H9 (cell line): ENCODE measurements at regions not wholly inside any gene's neighbourhood (a gene's known extent, or its start where the extent isn't known, plus 50 kb on each side); places are given as distances from the start of the nearest gene placed in this dataset.

ENCODE experiments used
- DNase-seq: peaks from one replicate; pipeline ENCODE4 v3.0.0-alpha.2; 2017
- H2AFZ ChIP-seq: one replicate; pipeline ENCODE4 v1.6.1; 2013; ENCODE audit warnings: mild to moderate bottlenecking, low read length, control low read depth, moderate library complexity
- H2AK5ac ChIP-seq: 2 replicates; pipeline ENCODE4 v1.6.1; 2013; ENCODE audit warnings: low read length, control low read depth, mixed read lengths; ENCODE audit not compliant: insufficient read length
- H2BK120ac ChIP-seq: one replicate; pipeline ENCODE4 v1.6.1; 2013; ENCODE audit warnings: low read depth, mild to moderate bottlenecking, low read length, control low read depth, inconsistent platforms; ENCODE audit not compliant: poor library complexity, severe bottlenecking
- H2BK12ac ChIP-seq: 2 replicates; pipeline ENCODE4 v1.6.1; 2013; ENCODE audit warnings: low read length, control low read depth, mixed read lengths, low read depth; ENCODE audit not compliant: insufficient read length
- H2BK15ac ChIP-seq: 2 replicates; pipeline ENCODE4 v1.6.1; 2013; ENCODE audit warnings: low read depth, low read length, control low read depth
- H2BK20ac ChIP-seq: one replicate; pipeline ENCODE4 v1.6.1; 2013; ENCODE audit warnings: low read depth, mild to moderate bottlenecking, low read length, control low read depth, inconsistent platforms; ENCODE audit not compliant: poor library complexity, severe bottlenecking
- H2BK5ac ChIP-seq: 2 replicates; pipeline ENCODE4 v1.6.1; 2013; ENCODE audit warnings: low read length, control low read depth, mixed read lengths; ENCODE audit not compliant: insufficient read length
- H3K14ac ChIP-seq: 2 replicates; pipeline ENCODE4 v1.6.1; 2013; ENCODE audit warnings: low read length, control low read depth; ENCODE audit not compliant: insufficient read depth
- H3K18ac ChIP-seq: 2 replicates; pipeline ENCODE4 v1.6.1; 2013; ENCODE audit warnings: low read depth, mild to moderate bottlenecking, mixed read lengths, low read length, control low read depth; ENCODE audit not compliant: insufficient read length
- H3K23ac ChIP-seq: 2 replicates; pipeline ENCODE4 v1.6.1; 2013; ENCODE audit warnings: low read length, control low read depth, mixed read lengths, low read depth; ENCODE audit not compliant: insufficient read length
- H3K23me2 ChIP-seq: 2 replicates; pipeline ENCODE4 v1.6.1; 2013; ENCODE audit warnings: low read depth, mild to moderate bottlenecking, mixed read lengths, low read length, control low read depth; ENCODE audit not compliant: insufficient read length, poor library complexity, severe bottlenecking
- H3K27ac ChIP-seq: 2 replicates; pipeline ENCODE4 v1.5.1; 2013; ENCODE audit warnings: low read length, control low read depth, mixed read lengths, low read depth; ENCODE audit not compliant: insufficient read length
- H3K27me3 ChIP-seq: 2 replicates; pipeline ENCODE4 v1.6.1; 2013; ENCODE audit warnings: low read length, control low read depth, inconsistent platforms; ENCODE audit not compliant: insufficient read depth
- H3K4ac ChIP-seq: 2 replicates; pipeline ENCODE4 v1.6.1; 2013; ENCODE audit warnings: low read depth, mild to moderate bottlenecking, control low read depth, inconsistent platforms, low read length, moderate library complexity
- H3K4me1 ChIP-seq: 2 replicates; pipeline ENCODE4 v1.6.1; 2013; ENCODE audit warnings: low read length, control low read depth, inconsistent platforms; ENCODE audit not compliant: insufficient read depth
- H3K4me2 ChIP-seq: 2 replicates; pipeline ENCODE4 v1.6.1; 2013; ENCODE audit warnings: low read length, control low read depth, mixed read lengths; ENCODE audit not compliant: insufficient read length, insufficient read depth
- H3K56ac ChIP-seq: 2 replicates; pipeline ENCODE4 v1.6.1; 2013; ENCODE audit warnings: low read depth, mild to moderate bottlenecking, mixed read lengths, low read length, control low read depth; ENCODE audit not compliant: insufficient read length
- H3K79me1 ChIP-seq: 2 replicates; pipeline ENCODE4 v1.6.1; 2013; ENCODE audit warnings: low read depth, mild to moderate bottlenecking, moderate library complexity, low read length, control low read depth, inconsistent platforms; ENCODE audit not compliant: insufficient read depth, poor library complexity, severe bottlenecking
- H3K79me2 ChIP-seq: 2 replicates; pipeline ENCODE4 v1.6.1; 2013; ENCODE audit warnings: low read length, control low read depth, inconsistent platforms; ENCODE audit not compliant: insufficient read depth
- H3K9ac ChIP-seq: 2 replicates; pipeline ENCODE4 v1.6.1; 2013; ENCODE audit warnings: low read length, control low read depth, mixed read lengths; ENCODE audit not compliant: insufficient read length; ENCODE audit errors: extremely low read depth
- H3K9me3 ChIP-seq: one replicate; pipeline ENCODE4 v1.6.1; 2013; ENCODE audit warnings: low read depth, low read length, inconsistent platforms; ENCODE audit not compliant: control insufficient read depth
- H3T11ph ChIP-seq: one replicate; pipeline ENCODE4 v1.6.1; 2013; ENCODE audit warnings: mild to moderate bottlenecking, low read length, control low read depth, inconsistent platforms
- H4K20me1 ChIP-seq: one replicate; pipeline ENCODE4 v1.6.1; 2013; ENCODE audit not compliant: control insufficient read depth, insufficient read length, insufficient read depth
- H4K5ac ChIP-seq: 2 replicates; pipeline ENCODE4 v1.6.1; 2013; ENCODE audit warnings: low read depth, mild to moderate bottlenecking, mixed read lengths, low read length, control low read depth; ENCODE audit not compliant: insufficient read length
- H4K8ac ChIP-seq: replicated peaks from 2 replicates; pipeline ENCODE4 v1.6.1; 2013; ENCODE audit warnings: low read length, control low read depth, mixed read lengths, low read depth; ENCODE audit not compliant: insufficient read length
- H4K91ac ChIP-seq: 2 replicates; pipeline ENCODE4 v1.6.1; 2013; ENCODE audit warnings: low read depth, mild to moderate bottlenecking, moderate library complexity, mixed read lengths, low read length, control low read depth; ENCODE audit not compliant: insufficient read length
- H3K27ac Mint-ChIP-seq, 3 experiments: 2 replicates in 2 of 3; 3 replicates in 1 of 3; pipeline ENCODE4 v1.8.0; 2020 to 2021; ENCODE audit warnings: mixed read lengths in 3 of 3, mild to moderate bottlenecking in 1 of 3, moderate library complexity in 1 of 3
- H3K27me3 Mint-ChIP-seq: 2 replicates; pipeline ENCODE4 v1.8.0; 2021; ENCODE audit warnings: low read depth, mild to moderate bottlenecking, moderate library complexity, mixed read lengths
- H3K36me3 Mint-ChIP-seq, 3 experiments: 2 replicates in 2 of 3; 3 replicates in 1 of 3; pipeline ENCODE4 v1.8.0; 2020 to 2021; ENCODE audit warnings: low read depth in 3 of 3, mixed read lengths in 3 of 3; ENCODE audit not compliant: insufficient read depth in 1 of 3
- H3K4me1 Mint-ChIP-seq, 2 experiments: 2 replicates each; pipeline ENCODE4 v1.8.0; 2020; ENCODE audit warnings: mixed read lengths in 2 of 2
- H3K4me3 Mint-ChIP-seq, 2 experiments: 2 replicates in 1 of 2; 3 replicates in 1 of 2; pipeline ENCODE4 v1.8.0; 2020 to 2021; ENCODE audit warnings: mild to moderate bottlenecking in 2 of 2, mixed read lengths in 2 of 2, moderate library complexity in 1 of 2
- H3K9me3 Mint-ChIP-seq, 2 experiments: 2 replicates in 1 of 2; 3 replicates in 1 of 2; pipeline ENCODE4 v1.8.0; 2020; ENCODE audit warnings: mild to moderate bottlenecking in 2 of 2, mixed read lengths in 2 of 2, moderate library complexity in 1 of 2
- CTCF ChIP-seq: fragments of 200-600 bp; sonication (generic); conservative IDR thresholded peaks from 3 replicates; pipeline ENCODE4 v1.8.0; 2021; ENCODE audit warnings: antibody characterized with exemption, mild to moderate bottlenecking
- WGBS: extraction: QIAGEN DNeasy Blood & Tissue Kit; methylation state at CpG from one replicate; pipeline ENCODE4 v1.1.7; 2013; ENCODE audit warnings: missing lambda C conversion rate, low lambda C conversion rate, mixed read lengths; ENCODE audit not compliant: insufficient read length; ENCODE audit errors: extremely low coverage; 5-methylcytosine and 5-hydroxymethylcytosine counted together

- Histone ChIP-seq H4K91ac (no peak overlapping the region), H3K4ac (no peak overlapping the region), H2BK20ac (no peak overlapping the region), H4K5ac (no peak overlapping the region), H3K9me3 (no peaks in the 10 kb centered on the region), H3K79me1 (no peaks in the 10 kb centered on the region), H3T11ph (no peak overlapping the region), H2BK5ac (no peak overlapping the region), H4K20me1 (no peaks in the 10 kb centered on the region), H3K79me2 (no peaks in the 10 kb centered on the region), H4K8ac (no peak overlapping the region), H3K27me3 (no peaks in the 10 kb centered on the region), H2BK12ac (no peak overlapping the region), H3K27ac (no peak overlapping the region), H3K4me1 (no peaks in the 10 kb centered on the region), H3K14ac (no peak overlapping the region), H3K4me2 (no peak overlapping the region), H2BK120ac (no peak overlapping the region), H3K18ac (no peak overlapping the region), H3K23ac (no peak overlapping the region), H2AFZ (no peak overlapping the region), H2AK5ac (no peak overlapping the region), H3K56ac (no peak overlapping the region), H3K23me2 (no peaks in the 10 kb centered on the region), H2BK15ac (no peak overlapping the region), H3K9ac (no peak overlapping the region)
- Mint-ChIP-seq H3K9me3 (no peaks in the 10 kb centered on the region; a peak in 1 of 5 replicates), H3K27ac (peak overlapping the region in 1 of 3 experiments; percentile 72; a peak in 2 of 7 replicates), H3K36me3 (no peaks in the 10 kb centered on the region; a peak in 1 of 7 replicates), H3K27me3 (no peaks in the 10 kb centered on the region; the same call in 1 of the 2 replicates), H3K4me1 (peaks cover 11 to 13% of the 10 kb centered on the region in 2 experiments), H3K4me3 (no peak overlapping the region)
- no peak for DNase-seq
- WGBS: no CpG with 5 or more reads among the region's 2 CpGs
- TF ChIP-seq CTCF: no peak
These were observed 891.4 kb downstream of the NTRK3 start for GRCh38 chr15:87365186-87365585.
